C4-2B (cell line): ENCODE measurements at regions not wholly inside any gene's neighbourhood (a gene's known extent, or its start where the extent isn't known, plus 50 kb on each side); places are given as distances from the start of the nearest gene placed in this dataset.

Source experiments
- ZFX ChIP-seq: fragments of 450-650 bp; IDR thresholded peaks from 2 replicates; pipeline ENCODE4 v1.6.1; 2017
- TF ChIP-seq, protein P1 (sequence below): fragments of 450-650 bp; conservative IDR thresholded peaks from 2 replicates; pipeline ENCODE4 v1.5.1; 2017; ENCODE audit warnings: mild to moderate bottlenecking

DNA sequence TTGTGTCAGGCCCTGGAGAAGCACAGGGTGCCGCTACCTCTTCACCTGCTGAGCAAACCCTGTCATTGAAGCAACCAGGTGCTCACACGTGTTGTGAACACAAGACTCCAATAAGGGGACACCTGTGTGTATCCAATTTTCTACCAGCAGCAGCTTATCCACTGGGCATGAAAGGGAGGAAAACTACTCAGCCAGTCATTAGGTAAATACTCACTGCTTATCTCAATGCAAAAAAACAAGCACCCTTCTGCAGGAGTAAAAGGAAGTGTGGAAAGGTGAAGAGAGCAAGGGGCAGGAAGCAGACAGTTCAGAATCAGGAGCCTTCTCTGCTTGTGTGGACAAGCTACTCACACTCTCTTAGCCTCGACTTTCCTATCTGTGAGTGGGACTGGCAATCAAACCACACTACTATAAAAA, 148.9 kb downstream of the ETS2 start:
- TF ChIP-seq, protein P1, sequence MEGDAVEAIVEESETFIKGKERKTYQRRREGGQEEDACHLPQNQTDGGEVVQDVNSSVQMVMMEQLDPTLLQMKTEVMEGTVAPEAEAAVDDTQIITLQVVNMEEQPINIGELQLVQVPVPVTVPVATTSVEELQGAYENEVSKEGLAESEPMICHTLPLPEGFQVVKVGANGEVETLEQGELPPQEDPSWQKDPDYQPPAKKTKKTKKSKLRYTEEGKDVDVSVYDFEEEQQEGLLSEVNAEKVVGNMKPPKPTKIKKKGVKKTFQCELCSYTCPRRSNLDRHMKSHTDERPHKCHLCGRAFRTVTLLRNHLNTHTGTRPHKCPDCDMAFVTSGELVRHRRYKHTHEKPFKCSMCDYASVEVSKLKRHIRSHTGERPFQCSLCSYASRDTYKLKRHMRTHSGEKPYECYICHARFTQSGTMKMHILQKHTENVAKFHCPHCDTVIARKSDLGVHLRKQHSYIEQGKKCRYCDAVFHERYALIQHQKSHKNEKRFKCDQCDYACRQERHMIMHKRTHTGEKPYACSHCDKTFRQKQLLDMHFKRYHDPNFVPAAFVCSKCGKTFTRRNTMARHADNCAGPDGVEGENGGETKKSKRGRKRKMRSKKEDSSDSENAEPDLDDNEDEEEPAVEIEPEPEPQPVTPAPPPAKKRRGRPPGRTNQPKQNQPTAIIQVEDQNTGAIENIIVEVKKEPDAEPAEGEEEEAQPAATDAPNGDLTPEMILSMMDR: no peak
- no peak for TF ChIP-seq ZFX
